ENCODE measurements at regions not wholly inside any gene's neighbourhood (a gene's known extent, or its start where the extent isn't known, plus 50 kb on each side); places are given as distances from the start of the nearest gene placed in this dataset.
A peak's percentile ranks its signal among the peaks of the same experiment; 100 is the strongest.

DNA sequence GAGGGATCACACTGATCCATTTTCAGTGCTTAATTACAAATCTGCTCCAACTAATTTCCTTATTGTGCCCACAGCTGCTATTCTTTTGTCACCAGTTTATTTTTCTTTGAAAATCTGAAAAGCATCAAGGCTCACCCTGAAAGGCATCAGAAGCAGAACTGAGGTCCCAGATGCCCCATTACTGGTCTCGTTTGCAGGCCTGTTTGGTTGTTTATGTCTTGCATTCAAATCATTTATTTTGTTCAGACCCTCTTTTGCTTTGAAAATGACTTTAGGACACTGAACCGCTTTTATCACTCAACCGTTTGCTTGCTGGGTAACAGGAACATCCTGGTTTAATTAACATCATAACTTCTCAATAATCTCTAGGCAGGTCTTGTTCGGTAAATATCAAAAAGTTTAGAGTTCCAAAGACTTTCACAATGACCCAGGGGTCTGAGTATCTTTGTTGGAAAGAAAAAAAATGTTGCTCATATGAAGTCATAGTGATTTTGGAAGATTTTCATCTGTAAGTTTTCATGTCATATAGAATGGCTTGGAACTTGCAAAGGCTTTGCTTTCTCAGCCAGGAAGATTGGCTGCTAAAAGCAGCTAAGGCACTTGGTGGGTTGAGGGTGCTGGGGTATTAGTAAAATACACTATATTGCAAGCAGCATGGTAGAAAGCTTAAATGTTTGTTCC lies 398.3 kb upstream of the NPVF start:
- in situ Hi-C loops (cut with MboI; ENCODE audit: low pct_unique_long_range_greater_than_20kb in 2 of 9, low sequenced_read_pairs in 9 of 9, unreplicated experiment in 9 of 9), result no loop called here
- Histone ChIP-seq H3K27ac (no peak overlapping the region), H3K4me1 (replicated peaks in 1 of 2) (peaks cover 0 to 2% of the 10 kb centered on the region in 2 donors), H3K4me3 (no peak overlapping the region)
- 24 to 91% (median 78%) methylated on average over 1 to 4 of the region's 4 CpGs; no CpG with 5 or more reads in 1 of the 10 experiments for WGBS, 10 experiments
- ATAC-seq (replicated peaks in 6 of 8), result no peak

DNA sequence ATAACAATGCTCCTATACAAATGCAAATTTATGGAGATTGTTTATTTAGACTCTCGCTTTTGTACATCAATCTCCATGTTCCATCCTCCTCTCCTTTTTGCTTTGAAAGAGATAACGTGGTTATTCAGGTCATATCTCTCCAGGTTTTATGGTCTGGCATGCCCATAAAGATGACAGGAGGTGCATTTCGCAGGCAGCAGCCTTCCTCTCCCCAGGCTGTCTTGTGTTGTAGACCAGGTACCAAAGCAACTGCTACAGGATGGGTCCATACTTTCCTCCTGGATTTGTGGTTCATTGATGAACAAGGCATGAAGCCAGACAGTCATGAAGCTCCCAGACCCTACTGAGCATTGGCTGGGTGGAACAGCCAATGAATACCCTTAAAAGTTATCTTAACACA lies 400.2 kb upstream of the NPVF start:
- ATAC-seq (replicated peaks in 6 of 8), result no peak
- WGBS, 10 experiments, result 0 to 60% (median 34%) methylated on average over 1 to 3 of the region's 3 CpGs; no CpG with 5 or more reads in 2 of the 10 experiments
- peaks cover 0 to 6% of the 10 kb centered on the region in 2 donors for H3K4me1 ChIP-seq (replicated peaks in 1 of 2)
- H3K27ac ChIP-seq, result no peak overlapping the region
- in situ Hi-C loops (cut with MboI; ENCODE audit: low pct_unique_long_range_greater_than_20kb in 2 of 9, low sequenced_read_pairs in 9 of 9, unreplicated experiment in 9 of 9), result no loop called here
- H3K4me3 ChIP-seq, result no peak overlapping the region

DNA sequence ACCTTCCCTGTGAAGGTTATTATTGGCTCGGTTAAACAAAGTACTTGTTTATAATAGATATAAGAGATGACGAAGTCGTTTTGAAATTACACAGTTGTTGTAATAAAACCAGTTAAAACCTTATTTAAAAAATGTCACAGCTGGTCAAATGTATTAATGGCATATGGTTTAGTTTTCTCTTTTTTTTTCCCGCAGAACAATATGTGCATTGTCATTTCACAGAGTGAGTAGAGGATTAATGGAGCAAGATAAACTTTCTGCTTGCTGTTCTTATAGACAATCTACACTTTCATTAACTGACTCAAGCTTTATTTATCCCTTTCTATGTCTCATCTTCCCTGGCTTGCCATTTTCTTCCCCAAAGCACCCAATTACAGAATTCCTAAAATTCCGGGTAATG lies 404.3 kb upstream of the NPVF start:
- WGBS, 10 experiments, result 47 to 100% (median 80%) methylated on average over 1 to 5 of the region's 5 CpGs; no CpG with 5 or more reads in 1 of the 10 experiments
- H3K4me3 ChIP-seq, result no peak overlapping the region
- H3K4me1 ChIP-seq (replicated peaks in 1 of 2), result peaks cover 0 to 10% of the 10 kb centered on the region in 2 donors
- no peak overlapping the region for H3K27ac ChIP-seq
- in situ Hi-C loops (cut with MboI; ENCODE audit: low pct_unique_long_range_greater_than_20kb in 2 of 9, low sequenced_read_pairs in 9 of 9, unreplicated experiment in 9 of 9), result no loop called here
- no peak for ATAC-seq (replicated peaks in 6 of 8)

DNA sequence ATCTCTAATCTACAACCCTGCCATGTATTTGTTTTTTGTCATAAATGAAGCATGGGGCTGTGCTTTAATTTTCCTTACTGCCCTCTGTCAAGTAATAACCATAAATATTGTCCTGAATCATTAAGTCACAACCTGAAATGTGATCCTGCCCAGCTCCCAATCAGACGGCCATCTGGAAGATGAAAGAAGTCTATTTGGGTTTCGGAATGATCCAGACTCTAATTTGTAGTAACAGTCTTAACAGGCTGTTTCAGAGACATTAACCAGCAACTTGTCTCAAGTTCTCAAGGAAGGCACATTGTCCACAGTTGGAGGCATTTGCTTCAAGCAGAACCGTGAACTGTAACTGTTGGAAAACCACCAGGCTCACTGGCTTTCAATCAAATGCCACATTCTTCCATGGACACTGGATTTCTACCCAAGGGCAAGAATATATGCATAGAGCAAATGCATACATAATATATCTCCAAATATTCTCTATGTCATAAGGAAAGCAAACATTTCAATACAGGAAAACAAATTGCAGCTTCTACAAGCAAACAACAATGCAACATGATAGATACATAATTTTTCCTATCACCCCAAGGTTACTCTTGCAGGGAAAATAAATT lies 405.2 kb upstream of the NPVF start:
- 0 to 100% (median 82%) methylated on average over 1 to 3 of the region's 3 CpGs; no CpG with 5 or more reads in 2 of the 10 experiments for WGBS, 10 experiments
- peaks cover 0 to 10% of the 10 kb centered on the region in 2 donors for H3K4me1 ChIP-seq (replicated peaks in 1 of 2)
- H3K27ac ChIP-seq, result no peak overlapping the region
- in situ Hi-C loops (cut with MboI; ENCODE audit: low pct_unique_long_range_greater_than_20kb in 2 of 9, low sequenced_read_pairs in 9 of 9, unreplicated experiment in 9 of 9), result no loop called here
- no peak overlapping the region for H3K4me3 ChIP-seq
- ATAC-seq (replicated peaks in 6 of 8), result peak in 3 of 8 experiments; percentile 50 to 89 (median 63)

DNA sequence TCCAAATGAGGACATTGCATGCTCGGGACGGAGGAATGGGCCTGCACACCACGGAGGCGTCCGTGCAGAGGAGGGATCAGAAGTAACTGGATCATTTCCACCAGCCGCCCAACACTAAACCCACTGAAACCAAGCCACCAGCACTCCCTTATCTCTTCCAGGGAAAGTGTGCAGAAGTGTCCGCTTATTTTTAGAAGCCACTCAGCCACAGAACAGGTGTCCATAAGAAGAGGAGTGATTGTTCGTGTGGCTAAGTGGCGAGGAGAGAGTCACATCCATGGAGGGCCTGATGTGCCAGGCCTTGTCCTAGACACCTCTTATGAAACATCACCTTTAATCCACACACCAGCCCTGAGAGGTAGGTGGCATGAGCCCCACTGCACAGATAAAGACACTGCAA lies 407.9 kb upstream of the NPVF start:
- H3K27ac ChIP-seq, result no peak overlapping the region

DNA sequence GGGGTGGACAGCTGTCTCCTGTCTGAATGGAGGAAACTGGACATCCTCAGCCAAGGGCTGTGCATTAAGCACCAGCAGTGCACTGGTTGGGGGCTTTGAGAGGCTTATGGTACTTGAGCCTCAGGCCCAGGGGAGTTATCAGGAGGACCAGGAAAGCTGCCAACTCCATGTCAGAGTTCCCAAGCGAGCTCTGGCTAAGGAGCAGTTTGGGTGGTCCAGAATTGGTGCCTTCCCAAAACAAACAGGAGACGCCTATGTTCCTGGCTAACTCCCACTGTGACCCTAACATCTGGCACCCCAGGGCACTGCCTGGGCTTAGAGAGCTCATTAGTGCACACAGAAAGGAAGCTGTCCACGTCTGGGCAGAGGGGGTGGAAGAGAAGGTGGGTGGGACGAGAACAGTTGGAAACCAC lies 408.6 kb upstream of the NPVF start:
- WGBS, 10 experiments, result 0 to 60% (median 0%) methylated on average over 1 to 2 of the region's 4 CpGs; no CpG with 5 or more reads in 7 of the 10 experiments
- ATAC-seq (replicated peaks in 6 of 8), result peak in 2 of 8 experiments; percentile 31 to 67
- peaks cover 0 to 10% of the 10 kb centered on the region in 2 donors for H3K4me1 ChIP-seq (replicated peaks in 1 of 2)
- H3K4me3 ChIP-seq, result no peak overlapping the region
- no peak overlapping the region for H3K27ac ChIP-seq
- in situ Hi-C loops (cut with MboI; ENCODE audit: low pct_unique_long_range_greater_than_20kb in 2 of 9, low sequenced_read_pairs in 9 of 9, unreplicated experiment in 9 of 9), result no loop called here

More for the DNA sequence above, 407.9 kb upstream of the NPVF start:
- Histone ChIP-seq H3K4me3 (no peak overlapping the region), H3K4me1 (replicated peaks in 1 of 2) (peaks cover 0 to 10% of the 10 kb centered on the region in 2 donors)
- in situ Hi-C loops (cut with MboI; ENCODE audit: low pct_unique_long_range_greater_than_20kb in 2 of 9, low sequenced_read_pairs in 9 of 9, unreplicated experiment in 9 of 9), result no loop called here
- 62 to 96% (median 88%) methylated on average over 1 to 5 of the region's 9 CpGs; no CpG with 5 or more reads in 3 of the 10 experiments for WGBS, 10 experiments
- ATAC-seq (replicated peaks in 6 of 8), result no peak

DNA sequence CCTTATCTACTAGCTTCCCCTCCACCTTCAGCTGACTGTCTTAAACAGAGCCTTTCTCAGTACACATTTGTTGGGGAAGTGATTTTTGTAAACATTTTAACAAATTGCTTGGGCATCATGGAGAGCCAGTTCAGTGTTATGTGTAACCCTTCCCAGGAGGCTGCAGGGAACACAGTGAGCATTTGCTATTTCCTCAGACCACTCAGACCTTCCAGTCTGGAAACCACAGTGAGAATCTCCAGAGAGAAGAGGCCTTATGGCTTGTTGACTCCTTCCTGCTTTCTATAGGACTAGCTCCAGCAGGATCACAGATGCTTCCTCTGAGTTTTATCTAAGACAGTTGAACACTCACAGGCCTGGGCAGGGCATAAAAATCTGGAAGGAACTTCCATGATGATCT lies 409.8 kb upstream of the NPVF start:
- no peak overlapping the region for H3K27ac ChIP-seq
- no peak overlapping the region for H3K4me3 ChIP-seq
- ATAC-seq (replicated peaks in 6 of 8), result no peak
- peaks cover 0 to 10% of the 10 kb centered on the region in 2 donors for H3K4me1 ChIP-seq (replicated peaks in 1 of 2)
- in situ Hi-C loops (cut with MboI; ENCODE audit: low pct_unique_long_range_greater_than_20kb in 2 of 9, low sequenced_read_pairs in 9 of 9, unreplicated experiment in 9 of 9), result no loop called here

DNA sequence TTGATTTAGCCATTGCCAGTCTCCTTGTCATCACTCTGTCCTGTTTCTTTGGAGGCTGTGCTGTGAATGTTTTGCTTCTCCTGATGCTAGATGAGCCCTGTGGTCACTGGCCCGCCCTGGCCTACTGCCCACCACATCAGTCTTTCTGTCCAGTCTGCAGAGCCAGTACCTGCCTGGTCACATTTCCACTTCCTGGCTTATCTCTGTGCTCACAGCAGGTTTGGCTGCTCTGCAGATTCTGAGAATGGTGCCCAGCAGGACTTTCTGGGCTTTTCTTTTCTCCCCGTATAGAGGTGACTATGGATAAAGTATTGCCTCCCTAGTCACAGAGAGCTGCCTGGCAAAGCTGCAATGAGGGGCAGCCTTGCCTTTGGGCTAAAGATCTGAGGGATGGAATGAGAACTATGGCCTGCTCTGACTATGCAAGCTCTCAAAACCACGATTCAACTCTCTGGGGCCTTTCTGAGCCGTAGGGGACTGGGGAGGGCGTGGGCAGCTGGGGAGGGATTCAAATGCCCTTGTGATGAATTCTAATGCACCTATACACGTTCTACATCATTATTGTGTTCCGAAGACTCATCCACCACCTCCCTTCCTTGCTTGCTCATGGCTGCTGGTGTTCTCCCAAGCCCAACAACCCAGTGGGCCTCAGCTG lies 410.4 kb upstream of the NPVF start:
- in situ Hi-C loops (cut with MboI; ENCODE audit: low pct_unique_long_range_greater_than_20kb in 2 of 9, low sequenced_read_pairs in 9 of 9, unreplicated experiment in 9 of 9), result no loop called here
- H3K4me3 ChIP-seq, result no peak overlapping the region
- no peak overlapping the region for H3K27ac ChIP-seq
- WGBS, 10 experiments, result 43 to 100% (median 74%) methylated on average over 1 to 5 of the region's 7 CpGs; no CpG with 5 or more reads in 2 of the 10 experiments
- peak in 3 of 8 experiments; percentile 28 to 70 (median 44) for ATAC-seq (replicated peaks in 6 of 8)
- H3K4me1 ChIP-seq (replicated peaks in 1 of 2), result peaks cover 0 to 4% of the 10 kb centered on the region in 2 donors

DNA sequence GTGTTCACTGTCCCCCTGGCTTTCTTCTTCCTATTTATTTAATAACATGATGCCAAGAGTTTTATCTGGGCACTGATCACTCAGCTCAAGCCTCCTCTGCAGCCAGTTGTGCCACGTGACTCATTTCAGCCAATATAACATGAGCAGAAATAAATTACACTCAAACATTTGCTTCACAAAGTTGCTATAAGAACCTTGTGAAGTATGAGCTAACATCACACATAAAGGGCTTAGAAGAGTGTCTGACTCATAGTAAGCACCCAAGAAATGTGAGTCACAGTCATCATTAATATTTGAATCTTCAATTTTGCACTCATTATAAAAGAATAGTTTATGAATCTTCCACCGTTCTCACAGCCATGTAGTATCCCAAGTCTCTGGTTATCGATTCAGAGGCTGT lies 414.6 kb upstream of the NPVF start:
- no peak overlapping the region for H3K27ac ChIP-seq
- H3K4me3 ChIP-seq, result no peak overlapping the region
- in situ Hi-C loops (cut with MboI; ENCODE audit: low pct_unique_long_range_greater_than_20kb in 2 of 9, low sequenced_read_pairs in 9 of 9, unreplicated experiment in 9 of 9), result no loop called here
- H3K4me1 ChIP-seq (replicated peaks in 1 of 2), result peaks cover 5 to 9% of the 10 kb centered on the region in 2 donors
- 40 to 91% (median 69%) methylated on average over 1 to 3 of the region's 3 CpGs; no CpG with 5 or more reads in 1 of the 10 experiments for WGBS, 10 experiments
- ATAC-seq (replicated peaks in 6 of 8), result peak in 6 of 8 experiments; percentile 17 to 81 (median 64)

DNA sequence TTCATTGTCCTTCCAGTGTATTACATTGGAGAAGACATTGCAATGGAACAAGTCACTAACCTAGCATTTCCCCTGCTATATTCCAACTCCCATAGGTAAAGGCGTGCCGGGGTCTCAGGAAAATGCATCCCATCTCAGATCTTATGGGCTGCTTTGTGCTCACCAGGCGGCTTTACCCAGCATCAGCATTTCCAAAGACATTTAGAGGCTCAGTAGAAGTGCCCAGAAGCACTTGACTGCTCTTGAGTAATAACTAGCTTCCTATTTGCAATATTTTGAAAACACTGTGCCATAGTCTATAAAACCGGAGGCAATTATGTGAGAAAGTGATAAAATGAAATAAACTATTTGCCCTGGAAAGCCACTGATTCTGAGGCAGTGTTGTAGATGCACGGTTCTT lies 415.0 kb upstream of the NPVF start:
- Histone ChIP-seq H3K27ac (no peak overlapping the region), H3K4me3 (no peak overlapping the region), H3K4me1 (replicated peaks in 1 of 2) (peaks cover 5 to 9% of the 10 kb centered on the region in 2 donors)
- 48 to 94% (median 82%) methylated on average over 1 to 5 of the region's 5 CpGs; no CpG with 5 or more reads in 4 of the 10 experiments for WGBS, 10 experiments
- no peak for ATAC-seq (replicated peaks in 6 of 8)
- in situ Hi-C loops (cut with MboI; ENCODE audit: low pct_unique_long_range_greater_than_20kb in 2 of 9, low sequenced_read_pairs in 9 of 9, unreplicated experiment in 9 of 9), result no loop called here

DNA sequence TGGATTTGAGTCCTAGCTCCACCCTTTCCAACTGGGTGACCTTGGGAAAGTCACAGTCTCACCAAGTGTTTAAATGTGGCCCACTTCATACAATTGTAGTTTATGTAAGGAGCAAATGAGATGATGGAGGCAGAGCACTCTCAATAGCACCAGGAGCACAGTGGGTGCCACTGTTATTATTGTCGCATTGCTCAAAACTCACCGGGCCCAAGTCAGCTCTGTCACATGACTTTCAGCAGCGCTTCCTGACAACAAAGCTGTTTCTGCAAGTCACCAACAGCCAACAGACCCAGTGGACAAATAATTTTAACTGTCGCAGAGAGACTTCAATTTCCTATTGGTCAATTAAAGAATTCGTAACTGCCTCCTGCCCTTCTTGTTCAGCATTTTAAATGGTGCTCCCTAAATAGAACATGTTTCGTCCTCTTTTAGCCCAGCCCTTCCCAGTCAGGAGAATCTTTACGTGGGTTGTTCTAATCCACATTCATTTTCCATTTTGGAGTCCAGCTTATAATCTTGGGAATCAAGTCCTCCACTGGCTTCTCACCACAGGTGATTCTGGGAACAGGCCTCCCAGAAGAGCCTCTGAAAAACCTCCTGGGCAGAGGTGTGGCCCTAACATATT lies 415.6 kb upstream of the NPVF start:
- WGBS, 10 experiments, result 0 to 100% (median 89%) methylated on average over 1 to 7 of the region's 7 CpGs; no CpG with 5 or more reads in 1 of the 10 experiments
- no peak overlapping the region for H3K27ac ChIP-seq
- no peak for ATAC-seq (replicated peaks in 6 of 8)
- in situ Hi-C loops (cut with MboI; ENCODE audit: low pct_unique_long_range_greater_than_20kb in 2 of 9, low sequenced_read_pairs in 9 of 9, unreplicated experiment in 9 of 9), result no loop called here
- no peak overlapping the region for H3K4me3 ChIP-seq
- H3K4me1 ChIP-seq (replicated peaks in 1 of 2), result peaks cover 5 to 9% of the 10 kb centered on the region in 2 donors

DNA sequence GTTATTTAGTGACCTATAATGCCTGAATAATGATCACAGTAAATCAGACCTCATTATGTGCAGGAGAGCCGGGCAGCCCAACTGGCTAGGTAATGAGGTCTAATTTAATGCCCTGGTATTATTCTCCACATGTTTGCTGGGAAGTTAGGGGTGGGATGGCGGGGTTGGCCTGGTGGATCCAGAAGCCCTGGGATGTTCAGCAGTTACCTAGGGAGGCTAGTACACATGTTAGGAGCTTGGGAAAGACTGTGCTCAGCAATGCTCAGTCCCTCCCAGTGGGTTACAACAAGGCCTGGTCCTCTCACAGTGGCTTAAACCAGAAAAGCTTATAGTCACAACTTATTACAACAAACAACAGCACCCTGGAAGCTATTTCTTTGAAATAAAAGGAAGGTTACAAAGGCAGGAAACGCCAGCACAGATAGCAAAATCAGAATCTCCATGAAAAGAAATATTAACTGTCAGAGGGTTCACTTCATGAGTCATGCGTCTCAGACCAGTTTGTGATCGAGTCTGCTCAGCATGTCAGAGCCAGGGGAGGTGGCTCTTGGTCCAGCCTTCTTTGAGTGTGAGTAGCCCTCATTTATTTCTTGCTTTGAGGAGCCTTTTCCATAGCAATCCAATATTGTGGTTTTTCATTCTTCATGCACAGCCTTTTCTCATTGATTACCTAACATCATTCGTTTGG lies 418.6 kb upstream of the NPVF start:
- Histone ChIP-seq H3K27ac (no peak overlapping the region), H3K4me1 (replicated peaks in 1 of 2) (peaks cover 5 to 9% of the 10 kb centered on the region in 2 donors), H3K4me3 (no peak overlapping the region)
- WGBS, 10 experiments, result 29 to 100% (median 71%) methylated on average over 1 to 4 of the region's 6 CpGs; no CpG with 5 or more reads in 2 of the 10 experiments
- peak in 7 of 8 experiments; percentile 69 to 90 (median 79) for ATAC-seq (replicated peaks in 6 of 8)
- in situ Hi-C loops (cut with MboI; ENCODE audit: low pct_unique_long_range_greater_than_20kb in 2 of 9, low sequenced_read_pairs in 9 of 9, unreplicated experiment in 9 of 9), result no loop called here
